ENCODE measurements at regions not wholly inside any gene's neighbourhood (a gene's known extent, or its start where the extent isn't known, plus 50 kb on each side); places are given as distances from the start of the nearest gene placed in this dataset.

DNA sequence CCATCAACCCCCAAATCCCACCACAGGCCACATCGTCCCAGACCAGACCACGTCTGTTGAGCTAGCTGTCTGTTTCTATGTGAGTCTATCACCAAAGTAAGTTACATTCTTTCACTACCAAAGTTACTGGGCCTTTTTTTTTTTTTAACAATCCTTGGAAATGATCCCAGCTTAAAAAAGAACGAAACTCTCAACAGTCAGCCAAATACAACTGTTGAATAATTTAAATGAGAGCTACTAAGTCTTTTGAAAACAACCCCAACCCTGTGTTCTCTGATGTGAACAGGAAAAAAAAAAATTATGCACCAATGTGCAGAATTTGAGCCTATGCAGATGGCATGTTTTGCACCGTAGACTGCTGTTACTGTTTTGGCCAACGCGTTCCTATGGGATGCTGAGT, 134.0 kb upstream of the ETS2 start:
- WGBS (ENCODE audit: low lambda C conversion rate), result 56% methylated on average over 6 of the region's 6 CpGs
- no peaks in the 10 kb centered on the region for H4K20me1 ChIP-seq (ENCODE audit: insufficient read depth, low read length)
- intact Hi-C loops (cut with micrococcal nuclease; ENCODE audit: unreplicated experiment), result no loop called here
- peaks cover 0 to 10% of the 10 kb centered on the region in 2 experiments; a peak in 1 of 5 replicates for H3K27me3 ChIP-seq (ENCODE audit: control insufficient read depth in 1 of 2, insufficient read depth in 2 of 2, low read length in 2 of 2)
- TF ChIP-seq, protein P1, sequence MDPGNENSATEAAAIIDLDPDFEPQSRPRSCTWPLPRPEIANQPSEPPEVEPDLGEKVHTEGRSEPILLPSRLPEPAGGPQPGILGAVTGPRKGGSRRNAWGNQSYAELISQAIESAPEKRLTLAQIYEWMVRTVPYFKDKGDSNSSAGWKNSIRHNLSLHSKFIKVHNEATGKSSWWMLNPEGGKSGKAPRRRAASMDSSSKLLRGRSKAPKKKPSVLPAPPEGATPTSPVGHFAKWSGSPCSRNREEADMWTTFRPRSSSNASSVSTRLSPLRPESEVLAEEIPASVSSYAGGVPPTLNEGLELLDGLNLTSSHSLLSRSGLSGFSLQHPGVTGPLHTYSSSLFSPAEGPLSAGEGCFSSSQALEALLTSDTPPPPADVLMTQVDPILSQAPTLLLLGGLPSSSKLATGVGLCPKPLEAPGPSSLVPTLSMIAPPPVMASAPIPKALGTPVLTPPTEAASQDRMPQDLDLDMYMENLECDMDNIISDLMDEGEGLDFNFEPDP (CRISPR knock-in tag; conservative IDR thresholded peaks at IDR 0.05), result no peak
- TF ChIP-seq ZSCAN30 (CRISPR knock-in tag; IDR thresholded peaks at IDR 0.05), result no peak
- no peak for TF ChIP-seq ZNF737 (CRISPR knock-in tag; IDR thresholded peaks at IDR 0.05; ENCODE audit: borderline replicate concordance)
- TF ChIP-seq NR3C1 (CRISPR knock-in tag; IDR thresholded peaks at IDR 0.05), result no peak
- TF ChIP-seq TOPORS (CRISPR knock-in tag; IDR thresholded peaks at IDR 0.05), result no peak
- no peak for TF ChIP-seq ZNF367 (CRISPR knock-in tag; IDR thresholded peaks at IDR 0.05; ENCODE audit: borderline replicate concordance)
- no peak overlapping the region for H3K4me3 ChIP-seq (replicated peaks in 1 of 3; ENCODE audit: insufficient read depth in 1 of 3, low read depth in 2 of 3, low read length in 3 of 3)
- no peak for FAIRE-seq
- H3K79me2 ChIP-seq (ENCODE audit: insufficient read depth, low read length), result no peaks in the 10 kb centered on the region
- ChIA-PET CTCF (ENCODE audit: low intra/inter-chr PET ratio, low total read pairs) (no interaction called here), POLR2A (no interaction called here)
- DNase-seq (ENCODE audit: low spot score), result no peak
- peaks cover 20% of the 10 kb centered on the region for H3K4me1 ChIP-seq (ENCODE audit: insufficient read depth, low read length)
- no peak overlapping the region for H3K27ac ChIP-seq (ENCODE audit: extremely low read length, insufficient read depth, low read length)
- no TSS peak for BruUV-seq (replicated peaks)
- no peak overlapping the region for H3K9ac ChIP-seq (ENCODE audit: insufficient read depth, low read depth, low read length)
- H3K36me3 ChIP-seq (replicated peaks in 1 of 2; ENCODE audit: control insufficient read depth in 1 of 2, insufficient read depth in 2 of 2, low read length in 2 of 2), result no peaks in the 10 kb centered on the region
- no peak overlapping the region for H2AFZ ChIP-seq (ENCODE audit: low read length)
- no peaks in the 10 kb centered on the region for H3K9me3 ChIP-seq (ENCODE audit: low read length)
- no peak for ATAC-seq
- in situ Hi-C loops (cut with HindIII; ENCODE audit: extremely low pct_ligation_motif_present, low pct_unique_long_range_greater_than_20kb), result no loop called here
- H3K4me2 ChIP-seq (ENCODE audit: low read depth, low read length), result no peak overlapping the region

DNA sequence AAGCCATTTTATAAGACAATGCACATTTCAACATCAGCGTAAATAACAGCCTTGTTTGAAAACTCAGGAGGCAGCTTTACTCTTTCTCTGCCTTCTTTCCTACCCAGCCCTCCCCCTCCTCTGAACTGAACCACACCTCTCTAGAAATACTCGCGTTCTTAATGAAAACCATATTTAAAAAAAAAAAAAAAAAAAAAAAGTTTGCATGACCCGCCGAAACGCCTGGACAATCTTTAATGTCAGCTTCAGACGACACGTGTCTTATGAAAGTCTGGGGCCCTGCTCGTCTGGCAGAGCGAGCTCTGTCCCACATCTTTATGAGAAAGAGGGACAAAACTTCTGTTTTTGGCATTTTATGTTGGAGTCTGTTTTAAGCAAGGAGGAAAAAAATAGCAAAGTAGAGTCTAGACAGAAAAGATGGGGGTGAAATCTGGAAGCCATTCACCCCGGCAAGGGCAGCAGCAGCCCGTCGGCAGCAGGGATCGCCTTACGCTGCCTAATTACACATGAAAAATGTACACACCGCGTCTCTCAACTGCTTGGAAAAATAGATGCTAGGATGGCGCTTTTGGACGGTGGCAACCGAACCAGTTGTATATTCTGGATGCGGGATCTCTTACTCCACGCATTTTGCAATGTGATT, 130.4 kb upstream of the ETS2 start:
- TF ChIP-seq TCF12 (IDR thresholded peaks at IDR 0.05) (no peak), TCF12 (CRISPR knock-in tag; IDR thresholded peaks at IDR 0.05) (no peak)
- POLR2A ChIA-PET, result interaction anchor here (0.6 kb wide), 1 partner anchor 410 kb away, joined by 4 read pairs; no protein-coding TSS in a partner anchor
- H3K4me3 ChIP-seq (replicated peaks in 1 of 3; ENCODE audit: insufficient read depth in 1 of 3, low read depth in 2 of 3, low read length in 3 of 3), result no peak overlapping the region
- in situ Hi-C loops (cut with HindIII; ENCODE audit: extremely low pct_ligation_motif_present, low pct_unique_long_range_greater_than_20kb), result no loop called here
- H3K79me2 ChIP-seq (ENCODE audit: insufficient read depth, low read length), result no peaks in the 10 kb centered on the region
- no peaks in the 10 kb centered on the region for H3K4me1 ChIP-seq (ENCODE audit: insufficient read depth, low read length)
- CTCF ChIA-PET (ENCODE audit: low intra/inter-chr PET ratio, low total read pairs), result no interaction called here
- DNase-seq (ENCODE audit: low spot score) (no peak), ATAC-seq (no peak), FAIRE-seq (no peak)
- 47% methylated on average over 22 of the region's 22 CpGs for WGBS (ENCODE audit: low lambda C conversion rate)
- no TSS peak for BruUV-seq (replicated peaks)
- peaks cover 0 to 10% of the 10 kb centered on the region in 2 experiments; a peak in 1 of 5 replicates for H3K27me3 ChIP-seq (ENCODE audit: control insufficient read depth in 1 of 2, insufficient read depth in 2 of 2, low read length in 2 of 2)
- no peaks in the 10 kb centered on the region for H3K36me3 ChIP-seq (replicated peaks in 1 of 2; ENCODE audit: control insufficient read depth in 1 of 2, insufficient read depth in 2 of 2, low read length in 2 of 2)
- intact Hi-C loops (cut with micrococcal nuclease; ENCODE audit: unreplicated experiment), result no loop called here
- H4K20me1 ChIP-seq (ENCODE audit: insufficient read depth, low read length), result no peaks in the 10 kb centered on the region
- H2AFZ ChIP-seq (ENCODE audit: low read length), result no peak overlapping the region
- no peaks in the 10 kb centered on the region for H3K9me3 ChIP-seq (ENCODE audit: low read length)
- no peak overlapping the region for H3K4me2 ChIP-seq (ENCODE audit: low read depth, low read length)
- H3K27ac ChIP-seq (ENCODE audit: extremely low read length, insufficient read depth, low read length), result no peak overlapping the region
- no peak overlapping the region for H3K9ac ChIP-seq (ENCODE audit: insufficient read depth, low read depth, low read length)
